CD14-positive monocyte (primary cell): ENCODE measurements at regions not wholly inside any gene's neighbourhood (a gene's known extent, or its start where the extent isn't known, plus 50 kb on each side); places are given as distances from the start of the nearest gene placed in this dataset.

Experiments
- DNase-seq, 3 donors: peaks; one replicate each; pipeline ENCODE4 v3.0.0-alpha.2; 2011 to 2022
- H2AFZ ChIP-seq: 2 replicates; pipeline ENCODE4 v1.6.0; 2012; ENCODE audit warnings: mild to moderate bottlenecking, low read depth, low read length, inconsistent platforms; ENCODE audit not compliant: insufficient read depth, poor library complexity, severe bottlenecking
- H3K27ac ChIP-seq, 2 donors: 1 replicate in 1 of 2; 2 replicates in 1 of 2; pipeline ENCODE4 v1.5.1; 2012 to 2013; ENCODE audit warnings: low read length in 2 of 2, control low read depth in 1 of 2, inconsistent platforms in 1 of 2, low read depth in 1 of 2, mild to moderate bottlenecking in 1 of 2
- H3K27me3 ChIP-seq, 2 donors: one replicate each; pipeline versions ENCODE4 v1.6.0 to v1.6.1; 2011 to 2013; ENCODE audit warnings: low read length in 2 of 2; ENCODE audit not compliant: control insufficient read depth in 2 of 2, insufficient read depth in 2 of 2
- H3K36me3 ChIP-seq, 2 donors: replicated peaks in 1 of 2; 1 replicate in 1 of 2; 2 replicates in 1 of 2; pipeline versions ENCODE4 v1.5.1 to v1.6.1; 2012 to 2013; ENCODE audit warnings: low read length in 2 of 2, control low read depth in 1 of 2, inconsistent platforms in 1 of 2, mild to moderate bottlenecking in 1 of 2; ENCODE audit not compliant: insufficient read depth in 2 of 2, control insufficient read depth in 1 of 2
- H3K4me1 ChIP-seq, 2 donors: 1 replicate in 1 of 2; 2 replicates in 1 of 2; pipeline versions ENCODE4 v1.5.1 to v1.6.1; 2012 to 2013; ENCODE audit warnings: low read length in 2 of 2, control low read depth in 1 of 2, inconsistent platforms in 1 of 2, mild to moderate bottlenecking in 1 of 2, moderate library complexity in 1 of 2; ENCODE audit not compliant: insufficient read depth in 2 of 2, control insufficient read depth in 1 of 2
- H3K4me2 ChIP-seq: replicated peaks from 2 replicates; pipeline ENCODE3; 2012; ENCODE audit warnings: low read length, moderate library complexity, mild to moderate bottlenecking; ENCODE audit not compliant: poor library complexity, severe bottlenecking; ENCODE audit errors: extremely low read depth
- H3K4me3 ChIP-seq, 3 experiments: fragments of 200-600 bp in 1 of 3; sonication (generic) in 1 of 3; replicated peaks in 1 of 3; 1 replicate in 2 of 3; 2 replicates in 1 of 3; pipeline ENCODE4 v1.5.1; 2011 to 2013; ENCODE audit warnings: low read length in 3 of 3, mild to moderate bottlenecking in 3 of 3, control low read depth in 2 of 3, low read depth in 2 of 3, inconsistent platforms in 1 of 3, moderate library complexity in 1 of 3
- H3K79me2 ChIP-seq: 2 replicates; pipeline ENCODE4 v1.6.0; 2012; ENCODE audit warnings: mild to moderate bottlenecking, control low read depth, inconsistent platforms, low read length, moderate library complexity; ENCODE audit not compliant: insufficient read depth
- H3K9ac ChIP-seq: 2 replicates; pipeline ENCODE4 v1.6.0; 2017; ENCODE audit warnings: low read length, mild to moderate bottlenecking; ENCODE audit not compliant: insufficient read depth, poor library complexity, severe bottlenecking
- H3K9me3 ChIP-seq, 2 donors: replicated peaks in 1 of 2; 1 replicate in 1 of 2; 2 replicates in 1 of 2; pipeline versions ENCODE4 v1.5.1 to v1.6.1; 2012 to 2013; ENCODE audit warnings: low read length in 2 of 2, control low read depth in 1 of 2; ENCODE audit not compliant: control insufficient read depth in 1 of 2, insufficient read depth in 1 of 2
- H4K20me1 ChIP-seq: 2 replicates; pipeline ENCODE4 v1.6.0; 2012; ENCODE audit warnings: mild to moderate bottlenecking, low read length, control low read depth, moderate library complexity; ENCODE audit not compliant: insufficient read depth
- H3K27ac Mint-ChIP-seq, 7 donors: one replicate each; pipeline ENCODE4 v1.8.0; 2020; ENCODE audit warnings: mild to moderate bottlenecking in 7 of 7, mixed read lengths in 7 of 7, moderate library complexity in 6 of 7, inconsistent platforms in 2 of 7
- H3K27me3 Mint-ChIP-seq, 3 donors: one replicate each; pipeline ENCODE4 v1.8.0; 2021 to 2022; ENCODE audit warnings: low read depth in 3 of 3, mild to moderate bottlenecking in 3 of 3, mixed read lengths in 3 of 3, moderate library complexity in 3 of 3, inconsistent platforms in 1 of 3
- H3K36me3 Mint-ChIP-seq, 2 donors: one replicate each; pipeline ENCODE4 v1.8.0; 2020; ENCODE audit warnings: mixed read lengths in 2 of 2, inconsistent platforms in 1 of 2, mild to moderate bottlenecking in 1 of 2
- H3K4me1 Mint-ChIP-seq: one replicate; pipeline ENCODE4 v1.8.0; 2020; ENCODE audit warnings: mild to moderate bottlenecking, mixed read lengths
- H3K4me3 Mint-ChIP-seq, 2 donors: one replicate each; pipeline ENCODE4 v1.8.0; 2020; ENCODE audit warnings: mild to moderate bottlenecking in 2 of 2, mixed read lengths in 2 of 2, moderate library complexity in 1 of 2
- H3K9me3 Mint-ChIP-seq, 7 donors: one replicate each; pipeline ENCODE4 v1.8.0; 2020 to 2022; ENCODE audit warnings: mixed read lengths in 7 of 7, mild to moderate bottlenecking in 6 of 7, moderate library complexity in 6 of 7, inconsistent platforms in 2 of 7
- CTCF ChIP-seq: fragments of 200-600 bp; IDR thresholded peaks from one replicate; pipeline ENCODE4 v1.8.0; 2022; ENCODE audit warnings: antibody characterized with exemption, mild to moderate bottlenecking
- WGBS: methylation state at CpG from one replicate; pipeline ENCODE4 v1.1.5; 2013; ENCODE audit warnings: missing lambda C conversion rate; ENCODE audit not compliant: insufficient coverage; 5-methylcytosine and 5-hydroxymethylcytosine counted together
- intact Hi-C, 2 donors: fragments of 100-400 bp; cut with micrococcal nuclease; formaldehyde crosslinking; loops; one replicate each; pipeline versions ENCODE4 v1.15.0 to v1.15.1; 2023

GRCh38 chr14:95034788-95035187 is 122.5 kb downstream of the DICER1 start:
- Mint-ChIP-seq H3K36me3 (no peaks in the 10 kb centered on the region), H3K9me3 (peaks cover 0 to 14% (median 5%) of the 10 kb centered on the region in 7 donors), H3K27ac (no peak overlapping the region), H3K27me3 (peaks cover 0 to 10% (median 7%) of the 10 kb centered on the region in 3 donors), H3K4me1 (no peaks in the 10 kb centered on the region), H3K4me3 (no peak overlapping the region)
- 85% methylated on average over 3 of the region's 5 CpGs for WGBS
- Histone ChIP-seq H3K4me2 (no peak overlapping the region), H2AFZ (no peak overlapping the region), H3K27ac (no peak overlapping the region), H3K9ac (no peak overlapping the region), H3K36me3 (no peaks in the 10 kb centered on the region), H4K20me1 (no peaks in the 10 kb centered on the region), H3K79me2 (no peaks in the 10 kb centered on the region), H3K9me3 (no peaks in the 10 kb centered on the region), H3K27me3 (no peaks in the 10 kb centered on the region), H3K4me3 (no peak overlapping the region), H3K4me1 (no peaks in the 10 kb centered on the region)
- no peak for TF ChIP-seq CTCF
- no peak for DNase-seq
- intact Hi-C loops: no loop called here

DNA sequence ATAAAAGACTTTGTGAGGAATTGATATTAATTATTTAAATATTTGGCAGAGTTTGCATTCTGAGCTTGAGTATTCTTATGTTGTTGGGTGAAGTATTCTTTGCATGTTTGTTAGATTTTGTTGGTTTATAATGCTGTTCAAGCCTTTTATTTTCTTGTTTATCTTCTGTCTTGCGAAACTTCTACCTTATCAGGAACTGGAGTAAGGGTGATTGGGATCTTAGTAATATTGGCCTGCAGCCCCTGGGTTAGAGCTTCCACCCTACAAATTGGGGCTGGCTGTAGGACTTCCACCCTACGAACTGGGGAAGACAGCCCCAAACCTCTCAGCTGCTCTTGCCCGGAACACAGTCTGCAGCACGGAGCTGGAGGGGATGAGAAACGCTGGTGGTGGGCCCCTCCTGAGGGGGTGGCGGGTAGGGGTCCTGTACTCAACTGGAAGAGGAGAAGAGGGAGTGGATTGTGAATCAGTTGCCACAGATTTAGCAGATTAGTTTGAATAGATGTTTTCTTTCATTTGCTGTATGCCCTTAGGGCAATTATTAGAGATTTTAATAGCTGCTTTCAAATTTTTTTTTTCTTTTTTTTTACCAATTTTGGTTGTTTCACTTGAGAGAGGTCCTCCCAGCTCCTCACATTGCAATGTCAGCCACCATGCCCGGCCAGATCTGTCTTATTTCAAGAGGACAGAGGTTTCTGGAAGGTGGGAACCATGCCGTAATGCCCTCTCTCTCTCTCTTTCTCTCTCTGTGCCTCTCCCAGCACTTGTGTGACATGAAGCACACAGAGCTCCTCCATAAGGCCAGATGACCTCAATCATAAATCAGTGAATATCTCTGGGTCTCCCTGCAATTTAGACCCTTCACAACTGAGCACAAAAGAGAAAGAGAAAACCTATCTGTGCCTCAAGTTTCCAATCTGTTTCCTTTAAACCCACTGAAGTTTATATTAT is 123.4 kb downstream of the DICER1 start:
- intact Hi-C loops: no loop called here
- Histone ChIP-seq H3K27ac (no peak overlapping the region), H4K20me1 (no peaks in the 10 kb centered on the region), H3K27me3 (no peaks in the 10 kb centered on the region), H3K9ac (no peak overlapping the region), H3K36me3 (no peaks in the 10 kb centered on the region), H3K4me1 (no peaks in the 10 kb centered on the region), H3K4me3 (no peak overlapping the region), H3K79me2 (no peaks in the 10 kb centered on the region), H3K9me3 (no peaks in the 10 kb centered on the region), H3K4me2 (no peak overlapping the region), H2AFZ (no peak overlapping the region)
- Mint-ChIP-seq H3K36me3 (no peaks in the 10 kb centered on the region), H3K27me3 (peaks cover 0 to 10% (median 4%) of the 10 kb centered on the region in 3 donors), H3K4me1 (no peaks in the 10 kb centered on the region), H3K4me3 (no peak overlapping the region), H3K27ac (no peak overlapping the region), H3K9me3 (peaks cover 0 to 14% (median 5%) of the 10 kb centered on the region in 7 donors)
- no peak for DNase-seq
- 83% methylated on average over 4 of the region's 8 CpGs for WGBS
- no peak for TF ChIP-seq CTCF
